GM10266 (cell line): ENCODE measurements at regions not wholly inside any gene's neighbourhood (a gene's known extent, or its start where the extent isn't known, plus 50 kb on each side); places are given as distances from the start of the nearest gene placed in this dataset.

Source experiments
- DNase-seq: peaks from one replicate; pipeline ENCODE4 v3.0.0; 2012; ENCODE audit errors: extremely low spot score
- CTCF ChIP-seq: IDR thresholded peaks from 2 replicates; pipeline ENCODE4 v1.5.1; 2012; ENCODE audit warnings: mild to moderate bottlenecking, low read depth; ENCODE audit not compliant: control insufficient read depth, insufficient read depth; ENCODE audit errors: missing control alignments

- no peak for TF ChIP-seq CTCF
- DNase-seq: no peak
Measured at GRCh38 chr3:94179059-94179458, 116.2 kb downstream of the NSUN3 start.

- DNase-seq: no peak
- TF ChIP-seq CTCF: no peak
Measured at GRCh38 chr3:94183551-94183950, 120.7 kb downstream of the NSUN3 start.

DNA sequence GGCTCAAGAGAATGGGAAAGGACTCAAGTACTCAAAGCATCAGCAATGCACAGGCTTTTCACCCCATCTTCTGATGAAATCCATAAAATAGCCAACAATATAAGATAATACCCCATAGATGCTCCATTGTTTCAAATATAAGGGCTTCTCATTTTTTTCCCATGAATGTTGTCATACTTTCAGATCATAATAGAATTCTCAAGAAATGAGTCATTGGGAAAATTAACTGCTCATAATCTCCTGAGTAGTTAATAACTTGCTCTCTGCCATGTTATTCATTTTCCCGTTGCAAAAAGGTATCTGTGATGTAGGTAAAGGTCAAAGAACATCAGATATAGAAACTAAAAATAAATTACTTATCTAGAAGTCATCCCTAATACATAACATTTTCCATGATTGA is 121.9 kb downstream of the NSUN3 start:
- no peak for DNase-seq
- no peak for TF ChIP-seq CTCF

DNA sequence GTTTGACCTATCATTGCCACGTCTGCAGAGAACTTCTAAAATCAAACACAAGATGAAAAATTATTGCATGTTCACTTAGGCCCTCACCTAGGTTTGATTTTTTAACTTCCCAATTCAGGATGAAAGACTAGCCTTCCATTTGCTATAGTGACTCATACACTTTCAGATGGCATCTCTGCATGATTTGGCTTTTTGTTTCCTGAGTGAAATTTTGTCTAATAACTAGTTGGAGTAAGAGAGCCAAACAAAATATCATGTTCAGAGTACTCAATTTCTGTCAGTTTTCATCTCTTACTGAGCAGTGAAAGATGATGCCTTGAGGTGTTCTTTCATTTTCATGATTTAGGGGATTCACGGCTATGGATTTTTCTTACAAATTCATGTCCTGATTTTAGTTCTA is 122.9 kb downstream of the NSUN3 start:
- no peak for DNase-seq
- no peak for TF ChIP-seq CTCF

DNA sequence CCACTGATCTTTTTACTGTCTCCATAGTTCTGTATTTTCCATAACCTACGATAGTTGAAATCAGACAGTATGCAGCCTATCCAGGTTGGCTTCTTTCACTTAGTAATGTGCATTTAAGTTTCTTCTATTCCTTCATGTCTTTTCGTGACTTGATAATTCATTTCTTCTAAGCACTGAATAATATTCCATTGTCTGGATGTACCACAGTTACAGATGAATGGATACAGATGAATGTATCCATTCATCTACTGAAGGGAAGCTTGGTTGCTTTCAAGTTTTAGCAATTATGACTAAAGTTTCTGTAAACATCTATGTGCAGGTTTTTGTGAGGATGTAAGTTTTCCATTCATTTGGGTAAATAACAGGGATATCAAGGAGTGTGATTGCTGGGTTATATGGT is 124.8 kb downstream of the NSUN3 start:
- DNase-seq: no peak
- no peak for TF ChIP-seq CTCF

GRCh38 chr3:94195381-94195780 is 132.5 kb downstream of the NSUN3 start:
- no peak for DNase-seq
- TF ChIP-seq CTCF: no peak

- no peak for TF ChIP-seq CTCF
- no peak for DNase-seq
Measured at GRCh38 chr3:94206291-94206690, 143.4 kb downstream of the NSUN3 start.
